CD4-positive, alpha-beta memory T cell (primary cell): ENCODE measurements at regions not wholly inside any gene's neighbourhood (a gene's known extent, or its start where the extent isn't known, plus 50 kb on each side); places are given as distances from the start of the nearest gene placed in this dataset.
A peak's percentile ranks its signal among the peaks of the same experiment; 100 is the strongest.
"Not testable (repeated sequence)": the region's sequence is repeated elsewhere in the genome, so short reads cannot be mapped to it uniquely, and the experiment has no call there.

ENCODE experiments used
- CTCF ChIA-PET: fragments of 350-600 bp; sonication (Branson Sonifier 250); formaldehyde crosslinking; loops from one replicate; lab custom pipeline; 2021; ENCODE audit warnings: inconsistent platforms; ENCODE audit not compliant: partially characterized antibody; lab: Charles Lee
- POLR2A ChIA-PET: fragments of 350-600 bp; sonication (Branson Sonifier 250); formaldehyde crosslinking; loops from one replicate; lab custom pipeline; 2021; ENCODE audit not compliant: partially characterized antibody; lab: Charles Lee
- DNase-seq, 5 donors: peaks; one replicate each; pipeline versions ENCODE4 v3.0.0 to v3.0.0-alpha.2; 2020 to 2022; ENCODE audit warnings: mixed read lengths in 1 of 5
- H3K27ac ChIP-seq: one replicate; pipeline ENCODE4 v1.7.0; 2013; ENCODE audit warnings: low read depth, low read length
- H3K27me3 ChIP-seq: 2 replicates; pipeline ENCODE4 v1.7.0; 2013; ENCODE audit warnings: mild to moderate bottlenecking, low read length, moderate library complexity; ENCODE audit not compliant: insufficient read depth
- H3K36me3 ChIP-seq: 2 replicates; pipeline ENCODE4 v1.7.0; 2013; ENCODE audit warnings: mild to moderate bottlenecking, low read length, moderate library complexity; ENCODE audit not compliant: insufficient read depth
- H3K4me1 ChIP-seq: 2 replicates; pipeline ENCODE4 v1.7.0; 2013; ENCODE audit warnings: mild to moderate bottlenecking, low read length, moderate library complexity; ENCODE audit not compliant: insufficient read depth
- H3K4me3 ChIP-seq, 2 donors: one replicate each; pipeline ENCODE4 v1.7.0; 2013; ENCODE audit warnings: low read length in 2 of 2, mild to moderate bottlenecking in 1 of 2
- H3K9me3 ChIP-seq, 2 donors: one replicate each; pipeline ENCODE4 v1.7.0; 2013; ENCODE audit warnings: low read length in 2 of 2, control low read depth in 1 of 2; ENCODE audit not compliant: control insufficient read depth in 1 of 2
- H3K27ac Mint-ChIP-seq, 7 donors: one replicate each; pipeline ENCODE4 v1.8.0; 2020 to 2021; ENCODE audit warnings: mixed read lengths in 7 of 7, mild to moderate bottlenecking in 6 of 7, inconsistent platforms in 3 of 7, moderate library complexity in 3 of 7
- H3K27me3 Mint-ChIP-seq, 2 donors: one replicate each; pipeline ENCODE4 v1.8.0; 2020 to 2021; ENCODE audit warnings: mixed read lengths in 2 of 2
- H3K36me3 Mint-ChIP-seq, 2 donors: one replicate each; pipeline ENCODE4 v1.8.0; 2020 to 2021; ENCODE audit warnings: mixed read lengths in 2 of 2, inconsistent platforms in 1 of 2, mild to moderate bottlenecking in 1 of 2
- H3K4me1 Mint-ChIP-seq, 4 donors: one replicate each; pipeline ENCODE4 v1.8.0; 2020 to 2021; ENCODE audit warnings: mixed read lengths in 4 of 4, mild to moderate bottlenecking in 1 of 4
- H3K4me3 Mint-ChIP-seq, 8 donors: one replicate each; pipeline ENCODE4 v1.8.0; 2020 to 2021; ENCODE audit warnings: mixed read lengths in 8 of 8, mild to moderate bottlenecking in 7 of 8, moderate library complexity in 6 of 8, inconsistent platforms in 3 of 8
- H3K9me3 Mint-ChIP-seq, 8 donors: one replicate each; pipeline ENCODE4 v1.8.0; 2020 to 2021; ENCODE audit warnings: mixed read lengths in 8 of 8, mild to moderate bottlenecking in 5 of 8, inconsistent platforms in 3 of 8, moderate library complexity in 1 of 8
- intact Hi-C: fragments of 100-400 bp; cut with micrococcal nuclease; formaldehyde crosslinking; loops from one replicate; pipeline ENCODE4 v1.15.1; 2023

DNA sequence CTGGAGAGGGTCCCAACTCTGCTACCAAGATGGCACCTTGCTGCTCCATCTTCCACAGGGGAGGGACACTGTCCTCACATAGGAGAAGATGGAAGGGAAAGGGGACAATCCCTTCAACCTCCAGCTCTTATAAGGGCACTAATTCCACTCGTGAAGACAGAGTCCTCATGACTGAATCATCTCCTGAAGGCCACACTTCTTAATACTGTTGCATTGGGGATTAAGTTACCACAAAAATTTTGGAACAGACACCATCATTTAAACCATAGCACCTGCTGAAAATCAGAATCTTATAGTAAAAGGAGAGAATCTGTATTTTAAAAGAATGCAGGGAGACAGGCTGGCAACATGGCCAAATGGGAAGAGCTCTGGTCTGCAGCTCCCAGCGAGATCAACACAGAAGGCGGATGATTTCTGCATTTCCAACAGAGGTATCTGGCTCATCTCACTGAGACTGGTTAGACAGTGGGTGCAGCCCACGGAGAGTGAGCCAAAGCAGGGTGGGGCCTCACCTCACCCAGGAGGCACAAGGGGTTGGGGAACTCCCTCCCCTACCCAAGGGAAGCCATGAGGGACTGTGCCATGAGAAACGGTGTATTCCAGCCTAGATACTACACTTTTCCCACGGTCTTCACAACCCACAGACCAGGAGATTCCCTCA lies 69.4 kb upstream of the LIPC start:
- peaks cover 0 to 8% (median 3%) of the 10 kb centered on the region in 8 donors for H3K9me3 Mint-ChIP-seq
- no peak for DNase-seq
- peak overlapping the region in 2 of 8 donors; percentile 17 to 44 for H3K4me3 Mint-ChIP-seq
- H3K27ac Mint-ChIP-seq: peak overlapping the region in 1 of 7 donors; percentile 25
- peaks cover 3 to 4% of the 10 kb centered on the region in 2 donors for H3K27me3 Mint-ChIP-seq
- CTCF ChIA-PET: no interaction called here
- no peaks in the 10 kb centered on the region for H3K9me3 ChIP-seq
- peaks cover 9 to 23% (median 14%) of the 10 kb centered on the region in 4 donors for H3K4me1 Mint-ChIP-seq
- intact Hi-C loops: no loop called here
- H3K27ac ChIP-seq: no peak overlapping the region
- POLR2A ChIA-PET: no interaction called here
- H3K4me1 ChIP-seq: peaks cover 14% of the 10 kb centered on the region
- no peak overlapping the region for H3K4me3 ChIP-seq
- peaks cover 0 to 5% of the 10 kb centered on the region in 2 donors for H3K36me3 Mint-ChIP-seq
- H3K27me3 ChIP-seq: no peaks in the 10 kb centered on the region
- no peaks in the 10 kb centered on the region for H3K36me3 ChIP-seq

DNA sequence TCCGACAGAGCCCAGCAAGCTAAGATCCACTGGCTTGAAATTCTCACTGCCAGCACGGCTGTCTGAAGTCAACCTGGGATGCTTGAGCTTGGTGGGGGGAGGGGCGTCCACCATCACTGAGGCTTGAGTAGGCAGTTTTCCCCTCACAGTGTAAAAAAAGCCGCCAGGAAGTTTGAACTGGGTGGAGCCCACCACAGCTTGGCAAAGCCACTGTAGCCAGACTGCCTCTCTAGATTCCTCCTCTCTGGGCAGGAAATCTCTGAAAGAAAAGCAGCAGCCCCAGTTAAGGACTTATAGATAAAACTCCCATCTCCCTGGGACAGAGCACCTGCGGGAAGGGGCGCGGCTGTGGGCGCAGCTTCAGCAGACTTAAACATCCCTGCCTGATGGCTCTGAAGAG lies 68.7 kb upstream of the LIPC start:
- H3K27ac ChIP-seq, H3K9me3 Mint-ChIP-seq, H3K9me3 ChIP-seq, H3K27me3 ChIP-seq, DNase-seq, H3K36me3 ChIP-seq, H3K4me3 Mint-ChIP-seq, H3K4me3 ChIP-seq, H3K4me1 ChIP-seq, POLR2A ChIA-PET, intact Hi-C loops, CTCF ChIA-PET, H3K27me3 Mint-ChIP-seq, H3K36me3 Mint-ChIP-seq, H3K27ac Mint-ChIP-seq: not testable (repeated sequence)
- peaks cover 3 to 15% (median 7%) of the 10 kb centered on the region in 4 donors for H3K4me1 Mint-ChIP-seq

DNA sequence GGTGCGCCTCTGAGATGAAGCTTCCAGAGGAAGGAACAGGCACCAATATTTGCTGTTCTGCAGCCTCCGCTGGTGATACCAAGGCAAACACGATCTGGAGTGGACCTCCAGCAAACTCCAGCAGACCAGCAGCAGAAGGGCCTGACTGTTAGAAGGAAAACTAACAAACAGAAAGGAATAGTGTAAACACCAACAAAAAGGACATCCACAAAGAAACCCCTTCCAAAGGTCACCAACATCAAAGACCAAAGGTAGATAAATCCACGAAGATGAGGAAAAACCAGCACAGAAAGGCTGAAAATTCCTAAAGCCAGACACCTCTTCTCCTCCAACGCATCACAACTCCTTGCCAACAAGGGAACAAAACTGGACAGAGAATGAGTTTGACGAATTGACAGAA lies 68.1 kb upstream of the LIPC start:
- H3K27me3 ChIP-seq, H3K27me3 Mint-ChIP-seq, H3K36me3 Mint-ChIP-seq, H3K9me3 ChIP-seq, intact Hi-C loops, H3K4me1 ChIP-seq, H3K4me1 Mint-ChIP-seq, H3K36me3 ChIP-seq, DNase-seq, H3K9me3 Mint-ChIP-seq, H3K27ac ChIP-seq, H3K4me3 ChIP-seq, POLR2A ChIA-PET, CTCF ChIA-PET, H3K4me3 Mint-ChIP-seq: not testable (repeated sequence)
- H3K27ac Mint-ChIP-seq: peak overlapping the region in 1 of 7 donors; percentile 16

DNA sequence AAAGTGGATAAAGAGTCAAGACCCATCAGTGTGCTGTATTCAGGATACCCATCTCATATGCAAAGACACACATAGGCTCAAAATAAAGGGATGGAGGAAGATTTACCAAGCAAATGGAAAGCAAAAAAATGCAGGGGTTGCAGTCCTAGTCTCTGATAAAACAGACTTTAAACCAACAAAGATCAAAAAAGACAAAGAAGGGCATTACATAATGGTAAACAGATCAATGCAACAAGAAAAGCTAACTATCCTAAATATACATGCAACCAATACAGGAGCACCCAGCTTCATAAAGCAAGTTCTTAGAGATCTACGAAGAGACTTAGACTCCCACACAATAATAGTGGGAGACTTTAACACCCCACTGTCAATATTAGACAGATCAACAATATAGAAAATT lies 66.7 kb upstream of the LIPC start:
- CTCF ChIA-PET, intact Hi-C loops: not testable (repeated sequence)

DNA sequence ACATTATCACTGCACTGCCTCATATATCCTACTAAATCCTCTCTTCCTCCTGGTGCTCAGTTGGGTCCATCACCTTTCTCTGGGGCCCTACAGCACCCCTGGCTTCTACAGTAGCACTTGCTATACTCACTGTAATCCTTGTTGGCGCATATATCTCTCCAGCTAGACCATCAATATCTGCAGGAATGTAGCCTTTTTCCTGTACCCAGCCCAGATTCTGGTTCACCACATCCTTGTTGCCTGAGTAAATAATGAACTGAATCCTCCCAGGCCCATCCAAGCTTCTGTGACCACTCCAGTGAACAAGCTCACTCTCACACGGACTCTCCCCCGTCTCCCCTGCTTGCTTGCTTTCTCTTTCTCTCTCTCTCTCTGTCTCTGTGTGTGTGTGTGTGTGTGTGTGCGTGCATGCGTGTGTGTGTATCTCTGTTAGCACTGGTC lies 62.5 kb upstream of the LIPC start:
- Histone ChIP-seq H3K4me1 (no peaks in the 10 kb centered on the region), H3K9me3 (no peaks in the 10 kb centered on the region), H3K27ac (no peak overlapping the region), H3K27me3 (no peaks in the 10 kb centered on the region), H3K4me3 (no peak overlapping the region), H3K36me3 (no peaks in the 10 kb centered on the region)
- H3K9me3 Mint-ChIP-seq: peaks cover under 1 to 20% (median 7%) of the 10 kb centered on the region in 8 donors
- ChIA-PET CTCF (no interaction called here), POLR2A (no interaction called here)
- intact Hi-C loops: no loop called here
- peaks cover 0 to 6% (median 3%) of the 10 kb centered on the region in 4 donors for H3K4me1 Mint-ChIP-seq
- H3K27ac Mint-ChIP-seq: peak overlapping the region in 3 of 7 donors; percentile 19 to 94 (median 79)
- peak in 1 of 5 donors; percentile 52 for DNase-seq
- peak overlapping the region in 7 of 8 donors; percentile 15 to 90 (median 53) for H3K4me3 Mint-ChIP-seq
- peaks cover 2 to 5% of the 10 kb centered on the region in 2 donors for H3K27me3 Mint-ChIP-seq
- H3K36me3 Mint-ChIP-seq: peaks cover 0 to 1% of the 10 kb centered on the region in 2 donors

More for the DNA sequence above, 66.7 kb upstream of the LIPC start:
- H3K9me3 Mint-ChIP-seq, H3K4me3 ChIP-seq, H3K36me3 Mint-ChIP-seq, POLR2A ChIA-PET, H3K4me1 ChIP-seq, H3K27ac Mint-ChIP-seq, H3K27ac ChIP-seq, H3K27me3 Mint-ChIP-seq, DNase-seq, H3K9me3 ChIP-seq, H3K36me3 ChIP-seq, H3K27me3 ChIP-seq: not testable (repeated sequence)
- H3K4me3 Mint-ChIP-seq: peak overlapping the region in 1 of 8 donors; percentile 15
- H3K4me1 Mint-ChIP-seq: peaks cover 2 to 12% (median 7%) of the 10 kb centered on the region in 4 donors

DNA sequence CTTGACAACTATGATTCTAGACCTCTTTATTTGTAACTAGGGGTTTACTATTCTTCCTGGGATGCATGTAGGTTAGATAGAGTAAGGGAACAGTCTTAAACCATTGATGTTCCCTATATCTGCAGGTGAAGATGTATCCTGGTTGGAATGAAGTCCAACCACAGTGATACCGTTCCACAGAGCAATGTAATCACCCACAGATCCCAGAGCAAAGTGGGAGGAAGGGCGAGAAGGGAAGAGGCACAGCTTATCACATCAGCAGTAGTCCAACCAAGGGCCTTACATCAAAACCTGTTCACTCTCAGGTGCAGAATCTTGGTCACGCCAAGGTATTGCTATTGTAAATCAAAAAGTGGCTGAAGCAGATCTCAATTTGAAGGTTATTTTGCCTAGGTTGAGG lies 61.8 kb upstream of the LIPC start:
- Mint-ChIP-seq H3K36me3 (no peaks in the 10 kb centered on the region), H3K27ac (no peak overlapping the region), H3K9me3 (peaks cover 2 to 15% (median 5%) of the 10 kb centered on the region in 8 donors), H3K4me3 (no peak overlapping the region), H3K27me3 (peaks cover 4 to 6% of the 10 kb centered on the region in 2 donors), H3K4me1 (peaks cover 0 to 6% (median 3%) of the 10 kb centered on the region in 4 donors)
- Histone ChIP-seq H3K27me3 (no peaks in the 10 kb centered on the region), H3K4me3 (no peak overlapping the region), H3K36me3 (no peaks in the 10 kb centered on the region), H3K9me3 (no peaks in the 10 kb centered on the region), H3K4me1 (no peaks in the 10 kb centered on the region), H3K27ac (no peak overlapping the region)
- CTCF ChIA-PET: no interaction called here
- no peak for DNase-seq
- POLR2A ChIA-PET: no interaction called here
- intact Hi-C loops: no loop called here

GRCh38 chr15:58374147-58374546 lies 57.6 kb upstream of the LIPC start:
- ChIA-PET CTCF (no interaction called here), POLR2A (no interaction called here)
- H3K4me3 ChIP-seq: no peak overlapping the region
- no peak for DNase-seq
- peaks cover 0 to 5% (median 2%) of the 10 kb centered on the region in 4 donors for H3K4me1 Mint-ChIP-seq
- no peaks in the 10 kb centered on the region for H3K36me3 Mint-ChIP-seq
- peaks cover 2 to 21% (median 8%) of the 10 kb centered on the region in 8 donors for H3K9me3 Mint-ChIP-seq
- intact Hi-C loops: no loop called here
- no peaks in the 10 kb centered on the region for H3K9me3 ChIP-seq
- no peak overlapping the region for H3K27ac Mint-ChIP-seq
- H3K4me1 ChIP-seq: no peaks in the 10 kb centered on the region
- H3K36me3 ChIP-seq: no peaks in the 10 kb centered on the region
- no peak overlapping the region for H3K27ac ChIP-seq
- peaks cover 6 to 9% of the 10 kb centered on the region in 2 donors for H3K27me3 Mint-ChIP-seq
- no peak overlapping the region for H3K4me3 Mint-ChIP-seq
- H3K27me3 ChIP-seq: no peaks in the 10 kb centered on the region
